GM19238 (cell line): ENCODE measurements at regions not wholly inside any gene's neighbourhood (a gene's known extent, or its start where the extent isn't known, plus 50 kb on each side); places are given as distances from the start of the nearest gene placed in this dataset.
"Not testable (repeated sequence)": the region's sequence is repeated elsewhere in the genome, so short reads cannot be mapped to it uniquely, and the experiment has no call there.

Source experiments
- DNase-seq: peaks from one replicate; pipeline ENCODE4 v3.0.0; 2011; ENCODE audit warnings: low spot score; ENCODE audit not compliant: insufficient read length

GRCh38 chr5:8701251-8701650 lies 832.3 kb downstream of the MTRR start:
- DNase-seq, result no peak

GRCh38 chr5:8710426-8710930 lies 835.4 kb downstream of the SEMA5A start:
- no peak for DNase-seq

- no peak for DNase-seq
These were observed 831.7 kb downstream of the SEMA5A start for GRCh38 chr5:8714198-8714597.

GRCh38 chr5:8714861-8715260 lies 831.0 kb downstream of the SEMA5A start:
- DNase-seq, result no peak

- DNase-seq, result no peak
These were observed 826.1 kb downstream of the SEMA5A start for GRCh38 chr5:8719796-8720195.

GRCh38 chr5:8720506-8720905 lies 825.4 kb downstream of the SEMA5A start:
- no peak for DNase-seq

- DNase-seq, result no peak
These were observed 824.3 kb downstream of the SEMA5A start for GRCh38 chr5:8721536-8721935.

- no peak for DNase-seq
These were observed 819.4 kb downstream of the SEMA5A start for GRCh38 chr5:8726383-8727036.

GRCh38 chr5:8727396-8727795 lies 818.5 kb downstream of the SEMA5A start:
- no peak for DNase-seq

- no peak for DNase-seq
These were observed 816.4 kb downstream of the SEMA5A start for GRCh38 chr5:8729437-8729836.

GRCh38 chr5:8730194-8730593 lies 815.7 kb downstream of the SEMA5A start:
- DNase-seq, result no peak

GRCh38 chr5:8731110-8731509 lies 814.8 kb downstream of the SEMA5A start:
- DNase-seq, result not testable (repeated sequence)

- no peak for DNase-seq
These were observed 805.3 kb downstream of the SEMA5A start for GRCh38 chr5:8740595-8740994.

GRCh38 chr5:8749556-8749955 lies 796.3 kb downstream of the SEMA5A start:
- no peak for DNase-seq

GRCh38 chr5:8750100-8750499 lies 795.8 kb downstream of the SEMA5A start:
- no peak for DNase-seq

- no peak for DNase-seq
These were observed 793.9 kb downstream of the SEMA5A start for GRCh38 chr5:8751971-8752370.

- DNase-seq, result no peak
These were observed 793.3 kb downstream of the SEMA5A start for GRCh38 chr5:8752595-8752994.

GRCh38 chr5:8756498-8757084 lies 789.3 kb downstream of the SEMA5A start:
- DNase-seq, result peak; percentile 2

- DNase-seq, result no peak
These were observed 780.0 kb downstream of the SEMA5A start for GRCh38 chr5:8765886-8766285.

GRCh38 chr5:8766448-8766847 lies 779.4 kb downstream of the SEMA5A start:
- no peak for DNase-seq

- DNase-seq, result no peak
These were observed 778.8 kb downstream of the SEMA5A start for GRCh38 chr5:8767111-8767510.

- no peak for DNase-seq
These were observed 778.1 kb downstream of the SEMA5A start for GRCh38 chr5:8767746-8768145.

GRCh38 chr5:8769631-8770030 lies 776.2 kb downstream of the SEMA5A start:
- no peak for DNase-seq
